ENCODE measurements at regions not wholly inside any gene's neighbourhood (a gene's known extent, or its start where the extent isn't known, plus 50 kb on each side); places are given as distances from the start of the nearest gene placed in this dataset.

- TF ChIP-seq CTCF (IDR thresholded peaks at IDR 0.05) (no peak), POLR2A (IDR thresholded peaks at IDR 0.05) (no peak)
These were observed 344.7 kb upstream of the FAM241A start for GRCh38 chr4:111800551-111800950.
